ENCODE measurements at regions not wholly inside any gene's neighbourhood (a gene's known extent, or its start where the extent isn't known, plus 50 kb on each side); places are given as distances from the start of the nearest gene placed in this dataset.
"Not testable (repeated sequence)": the region's sequence is repeated elsewhere in the genome, so short reads cannot be mapped to it uniquely, and the experiment has no call there.

- H3K36me3 ChIP-seq = no peaks in the 10 kb centered on the region
- no peak for TF ChIP-seq CTCF (IDR thresholded peaks at IDR 0.05)
- DNase-seq (no peak), ATAC-seq (no peak)
- H3K27ac ChIP-seq = no peak overlapping the region
- H3K9me3 ChIP-seq = no peaks in the 10 kb centered on the region
- no peak overlapping the region for H3K4me3 ChIP-seq
- H3K4me1 ChIP-seq = no peaks in the 10 kb centered on the region
- intact Hi-C loops (cut with DNase I) = no loop called here
- peaks cover 0 to 2% of the 10 kb centered on the region in 2 donors for H3K27me3 ChIP-seq
These were observed 1353.4 kb downstream of the GRIK2 start for GRCh38 chr6:102746941-102747340.

- no peak overlapping the region for H3K27ac ChIP-seq
- no peak for TF ChIP-seq CTCF (IDR thresholded peaks at IDR 0.05)
- H3K4me3 ChIP-seq = no peak overlapping the region
- ATAC-seq (no peak), DNase-seq (no peak)
- H3K9me3 ChIP-seq = no peaks in the 10 kb centered on the region
- intact Hi-C loops (cut with DNase I) = no loop called here
- no peaks in the 10 kb centered on the region for H3K36me3 ChIP-seq
- peaks cover 0 to 2% of the 10 kb centered on the region in 2 donors for H3K27me3 ChIP-seq
- no peaks in the 10 kb centered on the region for H3K4me1 ChIP-seq
These were observed 1349.3 kb downstream of the GRIK2 start for GRCh38 chr6:102742754-102743356.

- H3K4me1 ChIP-seq = no peaks in the 10 kb centered on the region
- DNase-seq (no peak), ATAC-seq (no peak)
- H3K27ac ChIP-seq = no peak overlapping the region
- H3K4me3 ChIP-seq = no peak overlapping the region
- TF ChIP-seq CTCF (IDR thresholded peaks at IDR 0.05) = no peak
- peaks cover 0 to 2% of the 10 kb centered on the region in 2 donors for H3K27me3 ChIP-seq
- H3K36me3 ChIP-seq = no peaks in the 10 kb centered on the region
- intact Hi-C loops (cut with DNase I) = no loop called here
- no peaks in the 10 kb centered on the region for H3K9me3 ChIP-seq
These were observed 1348.5 kb downstream of the GRIK2 start for GRCh38 chr6:102742028-102742427.

GRCh38 chr6:102736941-102737368, 1343.4 kb downstream of the GRIK2 start:
- Histone ChIP-seq H3K9me3 (no peaks in the 10 kb centered on the region), H3K27me3 (no peaks in the 10 kb centered on the region), H3K4me1 (no peaks in the 10 kb centered on the region), H3K4me3 (no peak overlapping the region), H3K27ac (no peak overlapping the region), H3K36me3 (no peaks in the 10 kb centered on the region)
- ATAC-seq (no peak), DNase-seq (no peak)
- intact Hi-C loops (cut with DNase I) = no loop called here
- no peak for TF ChIP-seq CTCF (IDR thresholded peaks at IDR 0.05)

GRCh38 chr6:102732898-102733297, 1339.4 kb downstream of the GRIK2 start:
- intact Hi-C loops (cut with DNase I) = no loop called here
- TF ChIP-seq CTCF (IDR thresholded peaks at IDR 0.05) = no peak

GRCh38 chr6:102722086-102722485, 1328.6 kb downstream of the GRIK2 start:
- ATAC-seq; intact Hi-C loops (cut with DNase I): not testable (repeated sequence)

More at GRCh38 chr6:102732898-102733297, 1339.4 kb downstream of the GRIK2 start:
- Histone ChIP-seq H3K36me3 (no peaks in the 10 kb centered on the region), H3K4me3 (no peak overlapping the region), H3K27ac (no peak overlapping the region), H3K27me3 (no peaks in the 10 kb centered on the region), H3K4me1 (no peaks in the 10 kb centered on the region), H3K9me3 (no peaks in the 10 kb centered on the region)
- no peak for ATAC-seq
- no peak for DNase-seq

More at GRCh38 chr6:102722086-102722485, 1328.6 kb downstream of the GRIK2 start:
- DNase-seq, H3K27ac ChIP-seq, H3K36me3 ChIP-seq, H3K9me3 ChIP-seq, H3K4me3 ChIP-seq, H3K27me3 ChIP-seq, H3K4me1 ChIP-seq: not testable (repeated sequence)

Data from left lung (tissue), 4 donors.